PC-9 (cell line): ENCODE measurements at regions not wholly inside any gene's neighbourhood (a gene's known extent, or its start where the extent isn't known, plus 50 kb on each side); places are given as distances from the start of the nearest gene placed in this dataset.
"Not testable (repeated sequence)": the region's sequence is repeated elsewhere in the genome, so short reads cannot be mapped to it uniquely, and the experiment has no call there.

Experiments
- BruUV-seq: library from RNA; stranded (reverse); fragments of 400-500 nt; replicated peaks from 2 replicates; lab custom pipeline; 2021; lab: Mats Ljungman, UMichigan
- CTCF ChIA-PET: fragments of 300-600 bp; sonication (Branson Sonifier 250); formaldehyde crosslinking; loops from one replicate; lab custom pipeline; 2022; ENCODE audit warnings: antibody characterized with exemption; lab: Charles Lee
- POLR2A ChIA-PET: fragments of 300-600 bp; sonication (Branson Sonifier 250); formaldehyde crosslinking; loops from one replicate; lab custom pipeline; 2022; ENCODE audit warnings: antibody characterized with exemption; ENCODE audit not compliant: unreplicated experiment; lab: Charles Lee
- DNase-seq, 2 experiments: peaks; one replicate each; pipeline versions ENCODE4 v3.0.0 to v3.0.0-alpha.2; 2015 to 2022; ENCODE audit warnings: mixed read lengths in 1 of 2
- H2AFZ ChIP-seq: fragments of 200-600 bp; sonication (generic); 2 replicates; pipeline ENCODE4 v1.8.1; 2017; ENCODE audit warnings: antibody characterized with exemption
- H3F3A ChIP-seq: fragments of 200-600 bp; sonication (generic); 2 replicates; pipeline ENCODE4 v1.8.1; 2017; ENCODE audit warnings: antibody characterized with exemption, mild to moderate bottlenecking, low read depth; ENCODE audit not compliant: insufficient read depth
- H3K27ac ChIP-seq: fragments of 200-600 bp; sonication (generic); 2 replicates; pipeline ENCODE4 v1.6.1; 2016; ENCODE audit warnings: mixed run types
- H3K27me3 ChIP-seq: fragments of 200-600 bp; sonication (generic); 2 replicates; pipeline ENCODE4 v1.6.1; 2016; ENCODE audit warnings: low read depth, mixed run types; ENCODE audit not compliant: insufficient read depth
- H3K36me3 ChIP-seq: fragments of 200-600 bp; sonication (generic); 2 replicates; pipeline ENCODE4 v1.6.1; 2016; ENCODE audit warnings: low read depth, mixed run types
- H3K4me1 ChIP-seq: fragments of 200-600 bp; sonication (generic); replicated peaks from 2 replicates; pipeline ENCODE4 v1.6.1; 2016; ENCODE audit warnings: mixed run types; ENCODE audit not compliant: insufficient read depth
- H3K4me2 ChIP-seq: fragments of 200-600 bp; sonication (generic); 2 replicates; pipeline ENCODE4 v1.6.1; 2017; ENCODE audit warnings: mixed run types
- H3K4me3 ChIP-seq: fragments of 200-600 bp; sonication (generic); 2 replicates; pipeline ENCODE4 v1.6.1; 2016; ENCODE audit warnings: mixed run types
- H3K79me2 ChIP-seq: fragments of 200-600 bp; sonication (generic); 2 replicates; pipeline ENCODE4 v1.6.1; 2017; ENCODE audit warnings: low read depth, mixed run types
- H3K9me2 ChIP-seq: fragments of 200-600 bp; sonication (generic); 2 replicates; pipeline ENCODE4 v1.8.1; 2017; ENCODE audit warnings: mild to moderate bottlenecking; ENCODE audit not compliant: insufficient read depth
- H3K9me3 ChIP-seq: fragments of 200-600 bp; sonication (generic); 2 replicates; pipeline ENCODE4 v1.8.1; 2016; ENCODE audit warnings: low read depth; ENCODE audit not compliant: insufficient read depth
- H4K20me1 ChIP-seq: fragments of 200-600 bp; sonication (generic); 2 replicates; pipeline ENCODE4 v1.8.1; 2017; ENCODE audit not compliant: insufficient read depth
- EZH2 ChIP-seq: fragments of 200-600 bp; sonication (generic); IDR thresholded peaks from 2 replicates; pipeline ENCODE4 v1.8.0; 2017; ENCODE audit warnings: antibody characterized with exemption, low read depth
- intact Hi-C: fragments of 100-400 bp; cut with micrococcal nuclease; formaldehyde crosslinking; loops from one replicate; pipeline ENCODE4 v1.10.0; 2022; ENCODE audit not compliant: unreplicated experiment
- TF ChIP-seq, protein P1 (sequence below): fragments of 200-600 bp; sonication (generic); conservative IDR thresholded peaks from 2 replicates; pipeline ENCODE4 v1.6.1; 2017; ENCODE audit warnings: mixed run types, antibody characterized with exemption, mild to moderate bottlenecking, moderate library complexity

DNA sequence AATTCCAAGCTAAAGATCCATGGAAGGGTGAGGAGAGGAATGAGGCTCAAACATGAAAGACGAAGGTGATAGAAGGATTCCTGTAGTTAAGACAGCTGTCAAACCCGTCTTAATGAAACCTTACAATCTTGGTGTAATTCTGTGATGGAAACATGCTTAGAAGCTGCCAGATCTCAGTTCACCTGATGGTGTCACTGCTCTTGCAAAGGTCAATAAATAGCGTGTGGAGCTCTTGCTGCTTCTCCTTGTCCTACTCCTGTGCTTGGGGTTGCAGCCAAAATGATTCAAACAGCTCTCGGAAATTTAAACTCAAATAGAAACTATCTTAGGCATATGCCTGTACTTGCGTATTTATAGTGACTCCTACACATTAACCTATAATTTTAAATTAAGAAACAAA lies 1705.0 kb downstream of the OLFM4 start:
- intact Hi-C loops: no loop called here
- Histone ChIP-seq H3F3A (no peaks in the 10 kb centered on the region), H3K4me2 (no peak overlapping the region), H3K9me3 (no peaks in the 10 kb centered on the region), H2AFZ (no peak overlapping the region), H3K4me3 (no peak overlapping the region), H3K9me2 (no peaks in the 10 kb centered on the region), H3K79me2 (no peaks in the 10 kb centered on the region), H4K20me1 (no peaks in the 10 kb centered on the region; the same call in 1 of the 2 replicates), H3K27me3 (no peaks in the 10 kb centered on the region), H3K4me1 (no peaks in the 10 kb centered on the region), H3K27ac (no peak overlapping the region), H3K36me3 (no peaks in the 10 kb centered on the region)
- ChIA-PET CTCF (no interaction called here), POLR2A (no interaction called here)
- no TSS peak for BruUV-seq
- TF ChIP-seq, protein P1, sequence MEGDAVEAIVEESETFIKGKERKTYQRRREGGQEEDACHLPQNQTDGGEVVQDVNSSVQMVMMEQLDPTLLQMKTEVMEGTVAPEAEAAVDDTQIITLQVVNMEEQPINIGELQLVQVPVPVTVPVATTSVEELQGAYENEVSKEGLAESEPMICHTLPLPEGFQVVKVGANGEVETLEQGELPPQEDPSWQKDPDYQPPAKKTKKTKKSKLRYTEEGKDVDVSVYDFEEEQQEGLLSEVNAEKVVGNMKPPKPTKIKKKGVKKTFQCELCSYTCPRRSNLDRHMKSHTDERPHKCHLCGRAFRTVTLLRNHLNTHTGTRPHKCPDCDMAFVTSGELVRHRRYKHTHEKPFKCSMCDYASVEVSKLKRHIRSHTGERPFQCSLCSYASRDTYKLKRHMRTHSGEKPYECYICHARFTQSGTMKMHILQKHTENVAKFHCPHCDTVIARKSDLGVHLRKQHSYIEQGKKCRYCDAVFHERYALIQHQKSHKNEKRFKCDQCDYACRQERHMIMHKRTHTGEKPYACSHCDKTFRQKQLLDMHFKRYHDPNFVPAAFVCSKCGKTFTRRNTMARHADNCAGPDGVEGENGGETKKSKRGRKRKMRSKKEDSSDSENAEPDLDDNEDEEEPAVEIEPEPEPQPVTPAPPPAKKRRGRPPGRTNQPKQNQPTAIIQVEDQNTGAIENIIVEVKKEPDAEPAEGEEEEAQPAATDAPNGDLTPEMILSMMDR: no peak
- TF ChIP-seq EZH2: no peak
- DNase-seq: no peak

DNA sequence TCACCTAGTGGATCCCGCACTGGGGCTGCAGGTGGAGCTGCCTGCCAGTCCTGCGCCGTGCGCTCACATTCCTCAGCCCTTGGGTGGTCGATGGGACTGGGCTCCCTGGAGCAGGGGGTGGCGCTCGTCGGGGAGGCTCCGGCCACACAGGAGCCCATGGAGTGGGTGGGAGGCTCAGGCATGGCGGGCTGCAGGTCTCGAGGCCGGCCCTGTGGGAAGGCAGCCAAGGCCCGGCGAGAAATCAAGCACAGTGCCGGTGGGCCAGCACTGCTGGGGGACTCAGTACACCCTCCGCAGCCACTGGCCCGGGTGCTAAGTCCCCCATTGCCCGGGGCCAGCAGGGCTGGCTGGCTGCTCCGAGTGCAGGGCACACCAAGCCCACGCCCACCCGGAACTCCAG lies 1708.6 kb downstream of the OLFM4 start:
- H3K36me3 ChIP-seq, intact Hi-C loops: not testable (repeated sequence)

DNA sequence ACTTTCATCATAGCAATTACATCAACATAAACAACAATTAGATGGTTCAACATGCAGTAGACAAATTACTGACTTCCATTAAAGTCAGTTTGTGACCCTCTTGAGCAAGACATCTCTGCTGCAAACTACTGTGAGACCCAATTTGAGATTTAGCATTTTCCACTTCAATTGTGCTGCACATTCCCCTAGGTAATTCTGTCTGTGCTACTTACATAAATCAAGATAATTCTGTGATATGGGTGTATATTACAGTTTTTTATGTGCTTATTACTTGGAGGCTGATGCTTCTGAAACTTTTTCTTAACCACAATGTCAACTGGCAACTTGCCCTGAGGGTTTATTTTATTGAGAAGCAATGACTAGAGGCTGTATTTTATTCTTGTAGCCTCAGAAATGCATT lies 1714.4 kb downstream of the OLFM4 start:
- POLR2A ChIA-PET: no interaction called here
- Histone ChIP-seq H4K20me1 (no peaks in the 10 kb centered on the region), H3K27me3 (no peaks in the 10 kb centered on the region), H3K9me3 (no peaks in the 10 kb centered on the region), H3K4me3 (no peak overlapping the region), H3K4me1 (no peaks in the 10 kb centered on the region), H2AFZ (no peak overlapping the region), H3F3A (no peaks in the 10 kb centered on the region), H3K4me2 (no peak overlapping the region), H3K36me3 (no peaks in the 10 kb centered on the region), H3K9me2 (no peaks in the 10 kb centered on the region), H3K79me2 (no peaks in the 10 kb centered on the region), H3K27ac (no peak overlapping the region)
- CTCF ChIA-PET: no interaction called here
- BruUV-seq: no TSS peak
- DNase-seq: no peak
- TF ChIP-seq, protein P1: no peak
- TF ChIP-seq EZH2: no peak
- intact Hi-C loops: no loop called here

More for the DNA sequence above, 1708.6 kb downstream of the OLFM4 start:
- H3K4me2 ChIP-seq, H3K4me3 ChIP-seq, POLR2A ChIA-PET, H3K27me3 ChIP-seq, H4K20me1 ChIP-seq, H3K9me3 ChIP-seq, CTCF ChIA-PET, H3K79me2 ChIP-seq, H3K27ac ChIP-seq, DNase-seq, BruUV-seq, H3K4me1 ChIP-seq, H3K9me2 ChIP-seq, H3F3A ChIP-seq, H2AFZ ChIP-seq: not testable (repeated sequence)

DNA sequence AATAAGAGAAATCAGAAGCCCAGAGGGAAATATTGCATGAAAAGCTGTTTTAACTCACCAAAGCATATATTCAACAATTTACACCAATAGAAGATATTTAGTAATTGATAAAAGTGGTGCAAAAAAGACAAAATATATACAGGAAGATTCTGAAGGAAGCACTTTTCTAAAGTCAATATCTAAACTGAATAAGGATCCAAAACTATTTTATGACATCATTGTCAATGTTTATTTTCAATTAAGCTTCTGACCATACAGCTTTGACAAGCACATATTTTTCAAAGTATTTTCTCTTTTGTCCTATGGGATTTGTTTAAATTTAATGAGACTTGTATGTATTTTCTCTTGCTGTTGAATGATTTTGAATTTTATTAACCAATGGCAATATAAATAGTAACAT lies 1716.1 kb downstream of the OLFM4 start:
- Histone ChIP-seq H3K27ac (no peak overlapping the region), H3K4me3 (no peak overlapping the region), H3K4me2 (no peak overlapping the region), H3K27me3 (no peaks in the 10 kb centered on the region), H3K36me3 (no peaks in the 10 kb centered on the region), H3F3A (no peaks in the 10 kb centered on the region), H3K9me2 (no peaks in the 10 kb centered on the region), H3K79me2 (no peaks in the 10 kb centered on the region), H3K9me3 (no peaks in the 10 kb centered on the region), H2AFZ (no peak overlapping the region), H3K4me1 (no peaks in the 10 kb centered on the region), H4K20me1 (no peaks in the 10 kb centered on the region)
- no peak for DNase-seq
- TF ChIP-seq, protein P1: no peak
- TF ChIP-seq EZH2: no peak
- intact Hi-C loops: no loop called here
- ChIA-PET POLR2A (no interaction called here), CTCF (no interaction called here)
- BruUV-seq: no TSS peak
